IPS-18a (cell line): ENCODE measurements at regions not wholly inside any gene's neighbourhood (a gene's known extent, or its start where the extent isn't known, plus 50 kb on each side); places are given as distances from the start of the nearest gene placed in this dataset.

ENCODE experiments used
- H3K27ac ChIP-seq: one replicate; pipeline ENCODE4 v1.5.1; 2013; ENCODE audit warnings: low read length
- H3K27me3 ChIP-seq: one replicate; pipeline ENCODE4 v1.6.1; 2013; ENCODE audit warnings: mild to moderate bottlenecking, low read length; ENCODE audit not compliant: control insufficient read depth, insufficient read depth
- H3K36me3 ChIP-seq: one replicate; pipeline ENCODE4 v1.6.1; 2013; ENCODE audit warnings: low read depth, low read length; ENCODE audit not compliant: control insufficient read depth
- H3K4me1 ChIP-seq: one replicate; pipeline ENCODE4 v1.6.1; 2013; ENCODE audit warnings: low read depth, low read length; ENCODE audit not compliant: control insufficient read depth
- H3K4me3 ChIP-seq: one replicate; pipeline ENCODE4 v1.5.1; 2013; ENCODE audit warnings: low read length
- H3K9ac ChIP-seq: one replicate; pipeline ENCODE4 v1.6.1; 2013; ENCODE audit warnings: mild to moderate bottlenecking, low read length, moderate library complexity
- H3K9me3 ChIP-seq: one replicate; pipeline ENCODE4 v1.6.1; 2013; ENCODE audit warnings: low read depth, low read length; ENCODE audit not compliant: control insufficient read depth

DNA sequence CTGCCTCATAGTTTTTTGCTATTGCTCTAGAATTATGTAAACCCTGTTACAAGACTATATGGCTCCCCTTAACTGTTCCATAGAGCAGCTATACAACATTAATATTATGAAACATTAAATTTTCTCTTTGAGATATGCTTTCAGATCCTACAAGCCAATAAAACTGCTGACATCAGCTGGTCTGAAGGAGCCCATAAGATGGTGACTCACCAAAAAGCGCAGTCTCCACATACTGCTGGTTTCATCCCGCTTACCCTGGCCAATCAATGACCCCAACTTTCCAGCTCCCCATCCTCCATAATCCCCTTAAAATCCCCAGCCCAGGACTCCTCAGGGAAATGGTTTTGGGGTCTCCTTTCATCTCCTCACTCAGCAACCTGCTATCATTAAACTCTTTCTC, 172.7 kb downstream of the NSG2 start:
- no peak overlapping the region for H3K4me3 ChIP-seq
- no peaks in the 10 kb centered on the region for H3K9me3 ChIP-seq
- no peaks in the 10 kb centered on the region for H3K36me3 ChIP-seq
- H3K4me1 ChIP-seq = no peaks in the 10 kb centered on the region
- H3K9ac ChIP-seq = no peak overlapping the region
- H3K27ac ChIP-seq = no peak overlapping the region
- no peaks in the 10 kb centered on the region for H3K27me3 ChIP-seq

DNA sequence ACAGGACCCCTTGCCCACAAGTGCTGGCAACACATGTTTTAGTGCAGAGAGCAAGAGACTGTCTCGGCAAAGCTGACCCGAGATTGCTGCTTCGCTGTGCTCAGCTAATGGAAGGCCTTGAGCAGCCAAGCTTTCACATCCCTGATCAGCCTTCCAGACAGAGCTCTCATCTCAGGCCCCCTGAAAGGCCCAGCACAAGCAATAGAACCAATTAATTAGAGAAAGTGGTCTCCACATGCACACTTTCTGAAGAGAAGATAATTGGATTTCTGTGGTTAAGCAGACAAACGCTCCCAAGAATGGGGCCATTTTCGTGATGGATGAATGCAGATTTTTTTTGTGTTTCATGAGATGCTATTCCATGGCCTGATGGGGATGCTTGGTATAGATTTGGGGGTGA, 174.9 kb downstream of the NSG2 start:
- Histone ChIP-seq H3K27me3 (no peaks in the 10 kb centered on the region), H3K27ac (no peak overlapping the region), H3K4me3 (no peak overlapping the region), H3K9ac (no peak overlapping the region), H3K36me3 (no peaks in the 10 kb centered on the region), H3K9me3 (no peaks in the 10 kb centered on the region), H3K4me1 (no peaks in the 10 kb centered on the region)

DNA sequence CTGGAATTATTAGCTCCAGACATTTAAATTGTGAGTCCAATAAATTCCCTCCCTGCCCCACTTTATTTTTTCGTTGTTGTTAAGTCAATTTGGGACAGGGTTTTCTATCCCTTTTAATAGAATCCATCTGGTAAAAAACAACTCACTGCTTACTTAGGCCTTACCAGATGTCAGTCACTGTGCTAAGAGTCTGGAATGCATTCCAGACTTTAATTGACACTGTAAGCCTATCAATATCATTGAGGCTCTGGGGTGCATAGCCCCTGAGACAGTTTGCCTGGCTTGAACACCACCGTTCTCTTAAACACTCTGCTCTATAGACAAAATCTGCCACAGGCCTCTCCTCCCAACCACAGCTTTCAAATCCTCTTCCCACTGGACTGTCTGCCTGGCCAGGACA, 175.9 kb downstream of the NSG2 start:
- no peaks in the 10 kb centered on the region for H3K27me3 ChIP-seq
- H3K9ac ChIP-seq = no peak overlapping the region
- no peak overlapping the region for H3K27ac ChIP-seq
- H3K4me3 ChIP-seq = no peak overlapping the region
- no peaks in the 10 kb centered on the region for H3K36me3 ChIP-seq
- H3K9me3 ChIP-seq = no peaks in the 10 kb centered on the region
- H3K4me1 ChIP-seq = no peaks in the 10 kb centered on the region

DNA sequence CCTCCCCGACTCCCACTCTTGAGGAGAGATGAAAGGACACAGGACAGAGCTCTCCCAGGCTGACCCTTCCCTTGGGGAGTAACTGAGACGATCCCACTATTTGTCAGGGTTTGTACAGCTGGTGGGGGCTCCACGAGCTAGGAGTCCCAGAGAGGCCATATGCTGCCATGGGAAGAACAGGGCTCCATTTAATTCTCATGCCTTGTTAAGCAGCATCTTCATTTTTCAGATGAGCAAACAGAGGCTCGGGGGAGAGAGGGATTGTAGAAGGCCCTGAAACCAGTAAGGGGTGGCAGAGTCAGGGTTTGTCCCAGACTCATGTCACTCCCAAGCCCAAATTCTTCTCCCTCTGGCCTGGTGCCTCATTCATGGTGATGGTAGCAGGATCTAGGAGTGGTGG, 176.4 kb downstream of the NSG2 start:
- no peak overlapping the region for H3K27ac ChIP-seq

DNA sequence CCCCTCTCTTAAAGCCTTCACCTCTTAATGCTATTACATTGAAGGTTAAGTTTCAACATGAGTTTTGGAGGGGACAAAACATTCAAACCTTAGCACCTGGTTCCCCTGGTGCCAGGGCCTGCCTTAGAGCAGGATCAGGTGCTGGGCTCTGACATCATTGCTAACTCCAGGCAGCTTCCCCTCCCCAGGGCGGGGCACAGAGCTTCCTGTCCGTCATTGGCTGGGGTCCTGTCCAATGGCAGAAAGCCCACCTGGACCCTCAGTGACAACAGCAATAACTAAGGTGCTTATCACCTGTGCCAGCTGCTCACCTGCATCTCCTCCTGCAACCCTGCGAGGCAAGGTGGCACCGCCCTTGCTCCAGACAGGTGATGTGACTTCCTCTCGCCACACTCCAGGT, 177.4 kb downstream of the NSG2 start:
- Histone ChIP-seq H3K4me1 (no peaks in the 10 kb centered on the region), H3K9ac (no peak overlapping the region), H3K27me3 (no peaks in the 10 kb centered on the region), H3K36me3 (no peaks in the 10 kb centered on the region), H3K27ac (no peak overlapping the region), H3K9me3 (no peaks in the 10 kb centered on the region), H3K4me3 (no peak overlapping the region)

More for the DNA sequence above, 176.4 kb downstream of the NSG2 start:
- Histone ChIP-seq H3K4me3 (no peak overlapping the region), H3K4me1 (no peaks in the 10 kb centered on the region), H3K9me3 (no peaks in the 10 kb centered on the region), H3K27me3 (no peaks in the 10 kb centered on the region), H3K36me3 (no peaks in the 10 kb centered on the region), H3K9ac (no peak overlapping the region)

DNA sequence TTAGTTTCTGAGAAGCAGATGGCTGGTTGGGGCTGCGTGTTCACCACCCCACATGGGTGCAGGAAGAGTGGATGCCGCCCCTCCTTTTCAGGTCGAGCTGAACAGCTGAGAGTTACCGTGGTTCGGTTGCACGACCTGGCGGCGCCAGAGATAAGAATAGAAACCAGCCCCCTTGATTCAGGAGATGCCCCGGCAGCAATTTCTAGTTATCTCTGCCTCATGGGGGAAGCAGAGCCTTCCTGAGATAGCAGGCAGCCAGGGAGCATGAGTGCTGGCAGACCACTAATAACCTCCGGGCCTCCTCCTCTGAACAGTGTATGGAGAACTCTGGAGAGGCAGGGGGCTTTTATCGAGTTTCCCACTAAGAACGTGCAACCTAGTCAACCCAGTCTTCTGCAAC, 177.8 kb downstream of the NSG2 start:
- Histone ChIP-seq H3K27ac (no peak overlapping the region), H3K4me1 (no peaks in the 10 kb centered on the region), H3K4me3 (no peak overlapping the region), H3K9ac (no peak overlapping the region), H3K36me3 (no peaks in the 10 kb centered on the region), H3K27me3 (no peaks in the 10 kb centered on the region), H3K9me3 (no peaks in the 10 kb centered on the region)

DNA sequence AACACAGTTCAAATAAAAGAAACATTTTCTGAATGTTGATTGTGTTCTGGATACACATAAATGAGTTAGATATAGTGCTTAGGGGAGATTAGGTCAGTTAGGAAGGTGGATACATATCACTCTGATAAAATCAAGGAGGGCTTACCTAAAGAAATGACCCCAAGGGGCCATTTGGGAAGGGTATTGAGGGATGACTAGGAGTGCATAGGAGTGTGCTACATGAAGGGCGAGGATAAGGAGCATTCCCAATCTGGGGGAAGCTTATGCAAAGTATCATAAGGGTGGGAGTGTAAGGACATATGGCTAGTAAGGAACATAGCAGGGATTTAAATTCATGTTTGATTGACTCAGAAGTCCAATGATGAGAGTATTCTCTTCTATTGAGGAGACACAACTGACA, 183.6 kb downstream of the NSG2 start:
- no peaks in the 10 kb centered on the region for H3K27me3 ChIP-seq
- no peak overlapping the region for H3K9ac ChIP-seq
- no peaks in the 10 kb centered on the region for H3K4me1 ChIP-seq
- H3K9me3 ChIP-seq = no peaks in the 10 kb centered on the region
- no peak overlapping the region for H3K27ac ChIP-seq
- H3K36me3 ChIP-seq = no peaks in the 10 kb centered on the region
- H3K4me3 ChIP-seq = no peak overlapping the region

DNA sequence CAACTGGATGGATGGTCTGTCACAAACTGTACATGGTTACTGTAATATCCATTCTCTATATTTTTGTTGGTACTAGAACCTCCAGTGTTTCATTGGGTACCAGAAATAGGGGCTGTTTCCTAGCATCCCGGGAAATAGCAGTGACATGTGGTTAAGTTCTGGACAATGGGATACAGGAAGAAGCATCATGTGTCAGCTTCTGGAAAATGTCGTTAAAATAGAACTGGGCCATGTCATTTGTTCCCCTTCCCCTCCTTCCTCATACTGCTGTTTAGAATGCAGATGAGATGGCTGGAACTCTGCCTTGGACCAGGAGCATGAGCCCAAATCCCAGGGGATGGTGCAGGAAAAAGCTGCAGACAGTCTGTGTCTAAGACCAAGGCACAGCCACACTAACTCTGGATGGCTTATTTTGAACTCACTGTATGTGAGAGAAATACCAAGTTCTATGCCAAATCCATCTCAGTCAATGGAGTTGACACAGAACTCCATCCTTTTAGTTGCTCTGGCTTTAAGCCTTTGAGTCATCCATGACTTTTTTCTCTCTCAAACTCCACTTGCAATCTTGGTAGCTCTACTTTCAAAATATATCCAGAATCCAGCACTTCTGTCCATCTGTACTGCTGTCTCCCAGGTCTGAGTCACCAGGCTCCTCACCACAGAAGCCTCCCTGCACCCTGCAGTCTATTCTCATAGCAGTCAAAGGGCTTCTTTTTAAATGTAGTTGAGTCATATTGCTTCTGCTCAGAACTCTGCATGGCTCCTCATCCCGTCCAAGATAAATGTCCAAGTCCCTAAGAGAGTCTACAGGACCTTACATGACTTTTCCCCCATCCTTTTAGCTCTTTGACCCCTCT, 184.2 kb downstream of the NSG2 start:
- no peaks in the 10 kb centered on the region for H3K9me3 ChIP-seq
- no peaks in the 10 kb centered on the region for H3K27me3 ChIP-seq
- H3K4me3 ChIP-seq = no peak overlapping the region
- H3K4me1 ChIP-seq = no peaks in the 10 kb centered on the region
- no peaks in the 10 kb centered on the region for H3K36me3 ChIP-seq
- no peak overlapping the region for H3K9ac ChIP-seq
- H3K27ac ChIP-seq = no peak overlapping the region

DNA sequence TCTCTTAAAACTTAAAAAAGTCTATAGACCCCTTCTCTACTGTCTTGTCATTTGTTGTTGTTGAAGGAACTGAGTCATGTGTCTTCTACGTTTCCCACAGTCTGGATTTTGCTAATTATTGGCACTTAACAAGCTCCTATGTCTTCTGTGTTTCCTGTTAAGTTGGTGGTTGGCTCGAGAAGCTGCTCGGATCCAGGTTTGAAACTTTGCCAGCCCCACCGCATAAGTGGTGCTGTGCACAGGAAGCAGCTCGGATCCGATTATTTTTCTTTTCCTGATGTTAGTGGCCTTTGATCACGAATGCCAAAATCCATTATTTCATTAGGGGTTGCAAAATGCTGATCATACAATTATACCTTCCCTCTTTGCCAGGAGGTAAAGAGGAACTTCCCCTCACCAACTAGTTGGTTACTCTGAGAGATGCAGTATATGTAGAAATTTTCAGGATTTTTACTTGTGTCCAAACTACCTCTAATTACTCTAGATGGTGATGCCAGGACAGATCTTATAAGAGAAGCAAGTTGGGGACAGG, 186.5 kb downstream of the NSG2 start:
- no peak overlapping the region for H3K27ac ChIP-seq
- H3K36me3 ChIP-seq = no peaks in the 10 kb centered on the region
- H3K9ac ChIP-seq = no peak overlapping the region
- no peaks in the 10 kb centered on the region for H3K9me3 ChIP-seq
- no peaks in the 10 kb centered on the region for H3K4me1 ChIP-seq
- H3K4me3 ChIP-seq = no peak overlapping the region
- no peaks in the 10 kb centered on the region for H3K27me3 ChIP-seq

DNA sequence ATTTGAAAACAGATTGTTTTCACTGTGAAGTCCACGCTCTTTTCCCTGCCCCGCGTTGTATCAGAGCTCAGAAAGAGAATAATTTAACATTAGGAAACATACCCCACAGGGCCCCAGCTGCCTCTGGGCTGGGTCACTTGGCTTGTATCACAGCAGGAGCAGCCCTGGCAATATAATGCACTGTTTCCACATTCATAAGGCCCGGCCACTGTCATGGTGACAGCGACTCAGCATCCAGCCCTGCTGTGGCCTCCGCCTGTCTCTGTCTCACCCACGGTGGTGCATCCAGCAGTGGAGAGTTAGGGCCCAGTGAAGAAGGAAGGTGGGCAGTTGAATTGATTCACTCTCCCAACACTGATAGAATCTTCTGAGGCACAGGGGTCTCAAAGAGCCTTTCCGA, 188.9 kb downstream of the NSG2 start:
- H3K9me3 ChIP-seq = no peaks in the 10 kb centered on the region
- H3K9ac ChIP-seq = no peak overlapping the region
- H3K27me3 ChIP-seq = no peaks in the 10 kb centered on the region
- H3K36me3 ChIP-seq = no peaks in the 10 kb centered on the region
- no peaks in the 10 kb centered on the region for H3K4me1 ChIP-seq
- no peak overlapping the region for H3K4me3 ChIP-seq
- H3K27ac ChIP-seq = no peak overlapping the region

DNA sequence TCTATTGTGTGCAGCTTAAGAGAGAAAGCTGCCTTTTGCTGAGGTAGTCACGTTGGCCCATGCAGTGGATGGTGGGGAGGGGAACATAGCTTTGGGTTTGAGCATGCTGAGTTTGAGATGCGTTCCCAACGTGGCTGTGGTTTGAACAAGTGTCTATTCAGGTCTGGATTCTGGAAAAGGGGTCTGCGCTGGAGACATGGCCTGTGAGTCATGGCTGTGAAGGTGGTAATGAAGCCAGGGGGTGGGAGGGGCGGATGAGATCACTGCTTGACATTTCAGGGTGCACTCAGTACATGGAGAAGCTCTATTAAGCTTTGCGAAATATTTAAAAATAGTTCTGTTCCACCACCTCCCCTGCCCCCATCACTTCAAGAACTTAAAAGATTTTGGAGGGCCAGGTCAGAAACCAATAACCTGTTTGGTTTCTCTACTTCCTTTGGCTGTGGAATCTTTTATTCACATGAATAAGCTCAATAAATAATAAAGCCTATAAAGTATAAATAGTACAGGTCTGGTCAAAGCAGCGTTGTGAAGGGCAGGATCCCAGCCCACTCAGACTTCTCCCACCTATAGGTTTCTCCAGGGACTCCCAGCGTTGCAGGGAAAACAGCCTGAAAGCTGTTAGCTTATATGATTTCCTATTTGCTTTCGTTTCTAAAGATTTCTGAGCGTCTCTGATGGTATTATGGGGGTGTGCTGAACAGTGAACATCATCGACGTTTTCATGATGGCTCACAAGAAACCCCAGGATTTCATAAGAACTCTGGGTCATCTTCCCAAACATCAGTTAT, 189.9 kb downstream of the NSG2 start:
- Histone ChIP-seq H3K4me3 (no peak overlapping the region), H3K36me3 (no peaks in the 10 kb centered on the region), H3K27me3 (no peaks in the 10 kb centered on the region), H3K9me3 (no peaks in the 10 kb centered on the region), H3K4me1 (no peaks in the 10 kb centered on the region), H3K27ac (no peak overlapping the region), H3K9ac (no peak overlapping the region)
